Natural killer cell (primary cell): ENCODE measurements at regions not wholly inside any gene's neighbourhood (a gene's known extent, or its start where the extent isn't known, plus 50 kb on each side); places are given as distances from the start of the nearest gene placed in this dataset.

Source experiments
- ATAC-seq, 3 donors: fragments of 150-1000 bp in 2 of 3; fragments of 200-7000 bp in 1 of 3; cut with Tn5 transposase; 1 replicate in 1 of 3; 2 replicates in 2 of 3; pipeline ENCODE4 v1.10.0; 2021; ENCODE audit warnings: mild to moderate bottlenecking in 2 of 3, moderate library complexity in 2 of 3
- DNase-seq, 2 donors: peaks; one replicate each; pipeline versions ENCODE4 v3.0.0 to v3.0.0-alpha.2; 2013 to 2021; ENCODE audit warnings: mixed read lengths in 1 of 2
- H3K27ac ChIP-seq: one replicate; pipeline ENCODE4 v1.5.1; 2013; ENCODE audit warnings: mild to moderate bottlenecking, low read length
- H3K27me3 ChIP-seq: one replicate; pipeline ENCODE4 v1.6.1; 2013; ENCODE audit warnings: low read length; ENCODE audit not compliant: control insufficient read depth, insufficient read depth
- H3K36me3 ChIP-seq: one replicate; pipeline ENCODE4 v1.6.1; 2013; ENCODE audit warnings: low read length; ENCODE audit not compliant: control insufficient read depth, insufficient read depth
- H3K4me1 ChIP-seq: one replicate; pipeline ENCODE4 v1.6.1; 2013; ENCODE audit warnings: low read length; ENCODE audit not compliant: control insufficient read depth, insufficient read depth
- H3K4me3 ChIP-seq: one replicate; pipeline ENCODE4 v1.5.1; 2013; ENCODE audit warnings: low read length
- H3K9me3 ChIP-seq: one replicate; pipeline ENCODE4 v1.6.1; 2013; ENCODE audit warnings: low read length; ENCODE audit not compliant: control insufficient read depth, insufficient read depth
- H3K27ac Mint-ChIP-seq, 2 donors: one replicate each; pipeline ENCODE4 v1.8.0; 2022; ENCODE audit warnings: mild to moderate bottlenecking in 2 of 2, mixed read lengths in 2 of 2, moderate library complexity in 1 of 2
- H3K27me3 Mint-ChIP-seq, 2 donors: one replicate each; pipeline ENCODE4 v1.8.0; 2022; ENCODE audit warnings: low read depth in 2 of 2, mixed read lengths in 2 of 2
- H3K36me3 Mint-ChIP-seq: one replicate; pipeline ENCODE4 v1.8.0; 2022; ENCODE audit warnings: mixed read lengths
- H3K4me1 Mint-ChIP-seq, 2 donors: one replicate each; pipeline ENCODE4 v1.8.0; 2022; ENCODE audit warnings: mixed read lengths in 2 of 2
- H3K4me3 Mint-ChIP-seq: one replicate; pipeline ENCODE4 v1.8.0; 2022; ENCODE audit warnings: mild to moderate bottlenecking, moderate library complexity, mixed read lengths
- H3K9me3 Mint-ChIP-seq, 2 donors: one replicate each; pipeline ENCODE4 v1.8.0; 2022; ENCODE audit warnings: mixed read lengths in 2 of 2
- CTCF ChIP-seq: fragments of 200-600 bp; IDR thresholded peaks from one replicate; pipeline ENCODE4 v1.8.0; 2022; ENCODE audit warnings: antibody characterized with exemption
- WGBS: methylation state at CpG from one replicate; pipeline ENCODE4 v1.1.7; 2013; ENCODE audit warnings: missing lambda C conversion rate; ENCODE audit not compliant: insufficient coverage; 5-methylcytosine and 5-hydroxymethylcytosine counted together
- intact Hi-C: fragments of 100-400 bp; cut with micrococcal nuclease; formaldehyde crosslinking; loops from one replicate; pipeline ENCODE4 v1.14.2; 2022

- Histone ChIP-seq H3K36me3 (no peaks in the 10 kb centered on the region), H3K27me3 (no peaks in the 10 kb centered on the region), H3K4me1 (no peaks in the 10 kb centered on the region), H3K27ac (no peak overlapping the region), H3K9me3 (no peaks in the 10 kb centered on the region), H3K4me3 (no peak overlapping the region)
- 68% methylated on average over 8 of the region's 8 CpGs for WGBS
- TF ChIP-seq CTCF, result no peak
- ATAC-seq (no peak), DNase-seq (no peak)
- Mint-ChIP-seq H3K27ac (no peak overlapping the region), H3K9me3 (peaks cover 3 to 6% of the 10 kb centered on the region in 2 donors), H3K4me1 (no peaks in the 10 kb centered on the region), H3K4me3 (no peak overlapping the region), H3K27me3 (peaks cover 0 to 3% of the 10 kb centered on the region in 2 donors), H3K36me3 (no peaks in the 10 kb centered on the region)
- intact Hi-C loops, result no loop called here
These were observed 195.0 kb upstream of the KIRREL3 start for GRCh38 chr11:127195501-127196120.

GRCh38 chr11:127194521-127194920, 194.0 kb upstream of the KIRREL3 start:
- no peak overlapping the region for H3K4me3 Mint-ChIP-seq
- no peak for TF ChIP-seq CTCF
- H3K36me3 Mint-ChIP-seq, result no peaks in the 10 kb centered on the region
- no peaks in the 10 kb centered on the region for H3K9me3 ChIP-seq
- no peaks in the 10 kb centered on the region for H3K27me3 Mint-ChIP-seq
- 87% methylated on average over 7 of the region's 7 CpGs for WGBS
- ATAC-seq, result no peak
- DNase-seq, result no peak
- intact Hi-C loops, result no loop called here
- no peak overlapping the region for H3K27ac Mint-ChIP-seq
- H3K36me3 ChIP-seq, result no peaks in the 10 kb centered on the region
- H3K4me1 ChIP-seq, result no peaks in the 10 kb centered on the region
- no peaks in the 10 kb centered on the region for H3K4me1 Mint-ChIP-seq
- no peak overlapping the region for H3K27ac ChIP-seq
- no peaks in the 10 kb centered on the region for H3K27me3 ChIP-seq
- peaks cover 0 to 4% of the 10 kb centered on the region in 2 donors for H3K9me3 Mint-ChIP-seq
- H3K4me3 ChIP-seq, result no peak overlapping the region

- Mint-ChIP-seq H3K4me3 (no peak overlapping the region), H3K9me3 (peaks cover 0 to 4% of the 10 kb centered on the region in 2 donors), H3K27me3 (no peaks in the 10 kb centered on the region), H3K36me3 (no peaks in the 10 kb centered on the region), H3K4me1 (no peaks in the 10 kb centered on the region), H3K27ac (no peak overlapping the region)
- TF ChIP-seq CTCF, result no peak
- ATAC-seq, result no peak
- intact Hi-C loops, result no loop called here
- Histone ChIP-seq H3K27me3 (no peaks in the 10 kb centered on the region), H3K4me1 (no peaks in the 10 kb centered on the region), H3K36me3 (no peaks in the 10 kb centered on the region), H3K9me3 (no peaks in the 10 kb centered on the region), H3K27ac (no peak overlapping the region), H3K4me3 (no peak overlapping the region)
- no peak for DNase-seq
- WGBS, result 67% methylated on average over 3 of the region's 3 CpGs
These were observed 193.4 kb upstream of the KIRREL3 start for GRCh38 chr11:127193950-127194349.

- Histone ChIP-seq H3K4me3 (no peak overlapping the region), H3K27me3 (no peaks in the 10 kb centered on the region), H3K9me3 (no peaks in the 10 kb centered on the region), H3K4me1 (no peaks in the 10 kb centered on the region), H3K36me3 (no peaks in the 10 kb centered on the region), H3K27ac (no peak overlapping the region)
- no peak for ATAC-seq
- Mint-ChIP-seq H3K9me3 (peaks cover 0 to 4% of the 10 kb centered on the region in 2 donors), H3K27me3 (peaks cover 0 to 3% of the 10 kb centered on the region in 2 donors), H3K27ac (no peak overlapping the region), H3K4me1 (no peaks in the 10 kb centered on the region), H3K4me3 (no peak overlapping the region), H3K36me3 (no peaks in the 10 kb centered on the region)
- 88% methylated on average over 1 of the region's 1 CpG for WGBS
- no peak for DNase-seq
- TF ChIP-seq CTCF, result no peak
- intact Hi-C loops, result no loop called here
These were observed 191.1 kb upstream of the KIRREL3 start for GRCh38 chr11:127191689-127192088.
